Lower lobe of right lung (tissue), 2 donors: ENCODE measurements at regions not wholly inside any gene's neighbourhood (a gene's known extent, or its start where the extent isn't known, plus 50 kb on each side); places are given as distances from the start of the nearest gene placed in this dataset.

Experiments used
- ATAC-seq, 2 donors: fragments of 200-7000 bp; cut with Tn5 transposase; one replicate each; pipeline ENCODE4 v1.9.1; 2020 to 2022; ENCODE audit warnings: mild to moderate bottlenecking in 2 of 2, moderate library complexity in 2 of 2
- DNase-seq: peaks from one replicate; pipeline ENCODE4 v3.0.0-alpha.2; 2020
- H3K27ac ChIP-seq: fragments of 200-600 bp; one replicate; pipeline ENCODE4 v1.8.0; 2022
- H3K27me3 ChIP-seq: fragments of 200-600 bp; one replicate; pipeline ENCODE4 v1.8.0; 2022; ENCODE audit warnings: low read depth
- H3K36me3 ChIP-seq: fragments of 200-600 bp; one replicate; pipeline ENCODE4 v1.8.0; 2022; ENCODE audit warnings: mild to moderate bottlenecking
- H3K4me1 ChIP-seq: fragments of 200-600 bp; one replicate; pipeline ENCODE4 v1.8.0; 2022
- H3K4me3 ChIP-seq: fragments of 200-600 bp; one replicate; pipeline ENCODE4 v1.8.0; 2022; ENCODE audit warnings: mild to moderate bottlenecking
- H3K9me3 ChIP-seq: fragments of 200-600 bp; one replicate; pipeline ENCODE4 v1.8.0; 2022
- intact Hi-C: fragments of 100-400 bp; cut with DNase I; formaldehyde crosslinking; loops from one replicate; pipeline ENCODE4 v1.11.0; 2022
- TF ChIP-seq, protein P1 (sequence below): fragments of 200-600 bp; IDR thresholded peaks from one replicate; pipeline ENCODE4 v1.8.0; 2022; ENCODE audit warnings: antibody characterized with exemption, mild to moderate bottlenecking
- donor health status: DM: no; HTN: yes; CAD: no; lungs with severe emphysema.

DNA sequence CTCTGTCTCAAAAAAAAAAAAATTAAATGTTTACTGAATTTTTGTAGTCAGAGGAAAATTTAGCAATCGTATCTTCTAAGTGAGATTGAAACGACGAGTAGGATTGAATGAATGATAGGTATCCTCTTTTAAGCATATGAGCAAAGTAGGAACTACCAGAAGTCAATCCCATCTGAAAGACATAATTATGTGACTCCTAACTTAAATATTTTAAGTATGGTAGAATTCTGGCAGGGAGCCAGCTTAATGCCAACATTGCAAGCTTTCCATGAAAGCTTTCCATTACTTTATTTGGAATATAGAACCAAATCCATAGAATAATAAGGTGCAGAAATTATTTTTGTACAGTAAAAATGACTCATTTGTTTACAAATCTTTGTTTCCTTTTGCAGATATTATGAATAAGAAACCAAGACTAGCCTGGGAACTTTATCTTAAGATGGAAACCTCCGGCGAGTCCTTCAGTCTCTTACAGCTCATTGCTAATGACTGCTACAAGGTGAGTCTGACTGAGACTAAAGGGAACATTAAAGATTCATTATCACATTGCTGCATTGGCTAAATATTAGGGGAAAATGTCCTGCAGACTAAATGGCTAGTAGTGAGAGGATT lies 50.2 kb upstream of the UBN2 start:
- Histone ChIP-seq H3K4me1 (no peaks in the 10 kb centered on the region), H3K27me3 (no peaks in the 10 kb centered on the region), H3K27ac (no peak overlapping the region), H3K4me3 (no peak overlapping the region), H3K36me3 (peaks cover 28% of the 10 kb centered on the region), H3K9me3 (no peaks in the 10 kb centered on the region)
- ATAC-seq (no peak), DNase-seq (no peak)
- intact Hi-C loops, result no loop called here
- TF ChIP-seq, protein P1, sequence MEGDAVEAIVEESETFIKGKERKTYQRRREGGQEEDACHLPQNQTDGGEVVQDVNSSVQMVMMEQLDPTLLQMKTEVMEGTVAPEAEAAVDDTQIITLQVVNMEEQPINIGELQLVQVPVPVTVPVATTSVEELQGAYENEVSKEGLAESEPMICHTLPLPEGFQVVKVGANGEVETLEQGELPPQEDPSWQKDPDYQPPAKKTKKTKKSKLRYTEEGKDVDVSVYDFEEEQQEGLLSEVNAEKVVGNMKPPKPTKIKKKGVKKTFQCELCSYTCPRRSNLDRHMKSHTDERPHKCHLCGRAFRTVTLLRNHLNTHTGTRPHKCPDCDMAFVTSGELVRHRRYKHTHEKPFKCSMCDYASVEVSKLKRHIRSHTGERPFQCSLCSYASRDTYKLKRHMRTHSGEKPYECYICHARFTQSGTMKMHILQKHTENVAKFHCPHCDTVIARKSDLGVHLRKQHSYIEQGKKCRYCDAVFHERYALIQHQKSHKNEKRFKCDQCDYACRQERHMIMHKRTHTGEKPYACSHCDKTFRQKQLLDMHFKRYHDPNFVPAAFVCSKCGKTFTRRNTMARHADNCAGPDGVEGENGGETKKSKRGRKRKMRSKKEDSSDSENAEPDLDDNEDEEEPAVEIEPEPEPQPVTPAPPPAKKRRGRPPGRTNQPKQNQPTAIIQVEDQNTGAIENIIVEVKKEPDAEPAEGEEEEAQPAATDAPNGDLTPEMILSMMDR, result no peak
